Lower leg skin (tissue), 3 donors: ENCODE measurements at regions not wholly inside any gene's neighbourhood (a gene's known extent, or its start where the extent isn't known, plus 50 kb on each side); places are given as distances from the start of the nearest gene placed in this dataset.
"Not testable (repeated sequence)": the region's sequence is repeated elsewhere in the genome, so short reads cannot be mapped to it uniquely, and the experiment has no call there.

Experiments used
- CTCF ChIP-seq, 3 donors: fragments of 450-650 bp; IDR thresholded peaks; one replicate each; pipeline ENCODE4 v1.5.1; 2016; ENCODE audit warnings: antibody characterized with exemption in 3 of 3, mild to moderate bottlenecking in 3 of 3, moderate library complexity in 2 of 3
- POLR2A ChIP-seq, 2 donors: fragments of 450-650 bp; IDR thresholded peaks; one replicate each; pipeline ENCODE4 v1.6.1; 2016 to 2017; ENCODE audit warnings: antibody characterized with exemption in 2 of 2, mild to moderate bottlenecking in 1 of 2, moderate library complexity in 1 of 2

DNA sequence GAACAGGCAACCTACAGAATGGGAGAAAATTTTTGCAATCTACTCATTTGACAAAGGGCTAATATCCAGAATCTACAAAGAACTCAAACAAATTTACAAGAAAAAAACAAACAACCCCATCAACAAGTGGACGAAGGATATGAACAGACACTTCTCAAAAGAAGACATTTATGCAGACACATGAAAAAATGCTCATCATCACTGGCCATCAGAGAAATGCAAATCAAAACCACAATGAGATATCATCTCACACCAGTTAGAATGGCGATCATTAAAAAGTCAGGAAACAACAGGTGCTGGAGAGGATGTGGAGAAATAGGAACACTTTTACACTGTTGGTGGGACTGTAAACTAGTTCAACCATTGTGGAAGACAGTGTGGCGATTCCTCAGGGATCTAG is 725.6 kb downstream of the MATN1 start:
- not testable (repeated sequence) for TF ChIP-seq CTCF, POLR2A (IDR thresholded peaks at IDR 0.05)
